ENCODE measurements at regions not wholly inside any gene's neighbourhood (a gene's known extent, or its start where the extent isn't known, plus 50 kb on each side); places are given as distances from the start of the nearest gene placed in this dataset.
"Not testable (repeated sequence)": the region's sequence is repeated elsewhere in the genome, so short reads cannot be mapped to it uniquely, and the experiment has no call there.

DNA sequence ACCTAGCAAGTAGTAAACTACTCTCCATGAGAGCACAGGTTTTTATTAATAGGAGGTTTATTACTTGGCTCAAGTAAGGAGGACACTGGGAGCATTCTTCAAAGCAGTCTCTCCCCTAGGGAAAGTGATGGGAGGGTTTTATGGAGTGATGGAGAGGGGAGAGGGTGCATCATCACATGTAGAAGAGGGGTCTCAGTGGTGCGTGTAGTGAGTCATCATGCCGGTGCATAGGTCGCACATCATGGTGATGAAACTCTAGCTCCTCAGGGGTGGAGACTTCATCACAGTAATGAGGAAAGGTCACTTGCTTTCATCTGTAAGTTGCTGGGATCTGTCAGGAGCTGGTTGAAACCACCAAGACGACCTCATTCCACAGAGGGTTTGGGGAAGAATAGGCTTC is 210.8 kb upstream of the UBL3 start:
- DNase-seq, result no peak

GRCh38 chr13:30058429-30058828 is 208.0 kb upstream of the UBL3 start:
- no peak for DNase-seq

GRCh38 chr13:30054546-30054945 is 204.1 kb upstream of the UBL3 start:
- not testable (repeated sequence) for DNase-seq

DNA sequence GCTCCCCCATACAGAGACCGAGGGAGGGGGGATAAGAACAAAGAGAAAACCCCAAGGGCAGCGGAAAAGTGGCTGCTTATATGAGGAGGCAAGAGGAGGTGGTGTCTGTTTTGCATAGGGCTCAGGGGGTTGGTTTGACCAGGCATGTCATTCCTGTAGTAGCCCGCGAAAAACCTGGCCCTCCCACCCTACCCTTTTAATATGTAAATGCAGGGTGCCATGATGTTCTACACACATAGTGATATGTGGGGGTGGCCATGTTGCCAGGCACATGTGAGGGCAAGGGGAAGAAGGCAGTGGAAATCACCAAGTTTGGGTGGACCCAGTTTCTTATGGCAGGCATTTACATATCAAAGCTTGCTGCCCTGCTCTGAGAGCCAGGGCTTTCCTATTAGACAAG is 203.5 kb upstream of the UBL3 start:
- DNase-seq, result no peak

DNA sequence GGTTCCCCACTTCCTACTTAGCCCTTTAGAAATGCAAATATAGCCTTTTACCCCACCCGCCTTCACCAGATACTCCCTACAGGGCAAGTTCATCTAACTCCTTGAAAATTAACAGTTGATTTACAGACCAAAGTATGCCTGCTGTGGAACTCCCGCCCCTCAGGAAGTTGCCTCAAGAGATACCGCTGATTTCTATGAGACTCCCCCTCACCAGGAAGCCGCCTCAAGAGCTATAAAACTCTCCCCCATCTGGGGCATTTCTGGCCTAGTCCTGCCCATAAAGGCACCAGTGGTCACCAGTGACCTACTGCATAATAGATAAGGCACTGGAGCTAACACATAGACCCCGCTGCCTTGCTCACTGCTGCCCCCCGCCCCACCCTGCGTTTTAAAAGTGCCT is 201.7 kb upstream of the UBL3 start:
- DNase-seq, result no peak

DNA sequence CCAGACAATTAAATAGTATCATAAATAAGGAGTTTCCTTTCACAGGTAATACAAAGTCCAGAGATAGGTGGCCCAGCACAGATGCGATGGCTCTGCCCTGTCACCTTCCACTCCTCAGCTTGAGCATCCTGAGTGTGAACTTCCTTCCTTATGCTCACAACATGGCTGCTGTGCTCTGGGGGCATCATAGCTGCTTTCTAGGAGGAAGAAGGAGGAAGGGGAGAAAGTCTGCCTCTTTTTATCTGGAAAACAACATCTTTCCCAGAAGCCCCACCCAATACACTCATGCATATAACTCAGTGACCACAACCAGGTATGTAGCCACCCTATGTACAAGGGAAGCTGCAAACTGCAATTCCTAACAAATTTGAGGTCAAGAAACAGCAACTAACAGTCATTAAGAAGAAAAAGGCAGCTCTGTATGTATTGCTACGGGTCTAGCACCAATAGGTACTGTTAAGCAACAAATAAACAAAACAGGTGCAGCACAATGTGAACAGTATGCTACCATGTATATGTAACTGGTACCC is 201.2 kb upstream of the UBL3 start:
- DNase-seq, result no peak

DNA sequence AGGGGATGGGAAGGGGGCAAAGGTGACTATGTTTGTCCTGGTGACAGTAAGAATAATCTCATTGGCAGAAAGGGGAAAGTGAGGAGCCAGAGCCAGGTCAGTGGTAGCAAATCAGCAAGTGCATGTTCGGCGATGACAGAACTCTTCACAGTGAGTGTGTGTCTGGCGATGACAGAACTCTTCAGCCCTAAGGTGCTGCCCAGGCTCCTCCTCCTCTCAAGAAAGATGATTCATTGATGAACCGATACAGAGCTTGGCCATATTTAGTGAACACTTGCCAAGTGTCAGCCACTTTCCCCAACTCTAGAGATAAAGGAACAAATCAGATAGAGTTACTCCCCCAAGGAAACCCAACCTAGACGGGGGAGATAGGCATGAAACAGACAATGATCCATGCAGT is 199.3 kb upstream of the UBL3 start:
- DNase-seq, result no peak

- no peak for DNase-seq
These were observed 196.9 kb upstream of the UBL3 start for GRCh38 chr13:30047154-30047874.

DNA sequence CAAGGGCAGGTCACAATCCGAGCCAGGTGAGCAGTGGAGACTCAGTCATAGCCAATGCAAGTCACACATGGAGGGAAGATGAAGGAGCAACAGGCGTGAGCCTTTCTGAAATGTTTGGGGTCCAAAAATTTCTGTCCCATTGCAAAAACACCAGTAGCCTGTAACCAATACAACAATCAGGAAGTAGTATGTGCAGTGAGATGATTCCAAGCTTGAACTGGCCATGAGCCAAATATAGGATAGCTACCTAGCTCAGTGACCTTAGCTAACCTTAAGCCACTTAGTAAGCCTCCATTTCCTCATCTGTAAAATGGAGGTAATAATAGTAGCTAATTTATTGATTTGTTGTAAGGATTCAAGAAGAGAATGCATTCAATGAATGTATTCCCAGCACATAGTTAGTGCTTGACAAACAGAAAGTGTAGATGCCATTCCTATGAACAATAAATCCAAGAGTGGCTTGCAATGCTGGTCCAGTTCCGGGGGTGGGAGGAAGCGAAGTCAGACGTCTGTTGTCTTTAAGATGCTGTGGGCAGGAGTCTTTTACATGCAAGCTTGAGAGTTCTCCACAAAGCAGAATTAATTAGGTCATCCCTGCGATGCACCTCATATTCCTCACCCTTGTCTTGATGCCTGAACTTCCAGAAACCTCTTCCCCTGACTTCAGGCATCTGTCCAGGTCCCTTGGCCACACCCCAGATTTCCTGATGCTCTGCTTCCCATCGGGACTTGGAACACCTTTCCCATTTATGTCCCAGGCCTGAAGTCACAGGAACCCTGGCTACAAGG is 195.7 kb upstream of the UBL3 start:
- no peak for DNase-seq

DNA sequence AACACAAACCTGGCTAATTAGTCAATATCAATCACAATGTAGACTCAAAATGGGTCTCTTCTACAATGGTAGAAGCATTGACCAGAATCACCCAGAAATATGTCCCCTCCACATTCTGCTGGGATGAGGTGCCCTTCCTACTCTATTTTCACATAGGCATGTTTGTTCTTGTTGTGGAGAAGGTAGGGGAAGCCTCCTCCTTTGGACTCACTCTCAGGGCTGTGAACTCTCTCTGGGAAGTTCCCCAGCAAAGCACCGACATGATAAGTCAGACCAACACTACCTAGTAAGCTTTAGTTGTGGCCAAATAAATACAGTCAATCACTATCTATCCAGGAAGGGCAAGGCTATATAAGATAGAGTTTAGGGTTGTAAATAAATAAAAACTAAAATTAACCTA is 194.5 kb upstream of the UBL3 start:
- DNase-seq, result no peak

- DNase-seq, result no peak
These were observed 193.2 kb upstream of the UBL3 start for GRCh38 chr13:30043631-30043925.

- DNase-seq, result no peak
These were observed 192.6 kb upstream of the UBL3 start for GRCh38 chr13:30042891-30043630.

DNA sequence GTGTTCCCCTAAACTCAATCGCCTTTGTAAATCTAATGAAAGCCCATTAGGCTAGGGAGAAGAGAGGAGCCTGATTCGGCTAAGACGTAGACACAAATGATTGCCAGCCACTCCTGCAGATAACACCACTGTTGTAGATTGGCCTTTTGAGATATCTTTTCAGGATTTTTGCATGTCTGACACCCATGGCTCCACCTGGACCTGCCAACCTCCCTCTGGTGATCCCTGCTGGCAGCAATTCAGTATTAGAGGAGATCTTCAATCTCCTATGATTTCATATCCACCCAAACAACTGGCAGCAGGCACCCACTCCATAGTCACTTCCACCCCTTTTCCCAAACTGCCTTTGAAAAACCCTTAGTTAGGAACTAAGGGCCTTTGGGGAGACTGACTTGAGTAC is 191.9 kb upstream of the UBL3 start:
- no peak for DNase-seq

GRCh38 chr13:30039511-30039911 is 189.1 kb upstream of the UBL3 start:
- no peak for DNase-seq

DNA sequence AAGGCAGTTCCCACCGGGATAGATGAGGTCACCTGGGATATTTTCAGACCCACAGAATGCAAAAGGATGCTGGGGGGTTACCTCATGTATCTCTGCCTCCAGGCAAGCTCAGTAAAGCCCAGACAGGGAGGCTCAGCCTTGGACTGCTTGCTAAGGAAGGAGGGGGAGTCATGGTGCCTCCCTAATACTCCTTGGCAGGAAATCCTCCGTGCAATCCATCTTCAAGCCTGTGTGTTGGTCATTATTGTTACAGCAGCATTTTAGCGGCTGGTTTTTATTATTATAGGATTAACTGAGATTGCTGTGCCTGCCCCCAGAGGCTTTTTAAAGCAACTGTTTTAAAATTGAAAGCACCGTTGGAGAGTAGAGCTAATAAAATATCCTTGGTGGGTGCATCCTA is 188.5 kb upstream of the UBL3 start:
- DNase-seq, result no peak

DNA sequence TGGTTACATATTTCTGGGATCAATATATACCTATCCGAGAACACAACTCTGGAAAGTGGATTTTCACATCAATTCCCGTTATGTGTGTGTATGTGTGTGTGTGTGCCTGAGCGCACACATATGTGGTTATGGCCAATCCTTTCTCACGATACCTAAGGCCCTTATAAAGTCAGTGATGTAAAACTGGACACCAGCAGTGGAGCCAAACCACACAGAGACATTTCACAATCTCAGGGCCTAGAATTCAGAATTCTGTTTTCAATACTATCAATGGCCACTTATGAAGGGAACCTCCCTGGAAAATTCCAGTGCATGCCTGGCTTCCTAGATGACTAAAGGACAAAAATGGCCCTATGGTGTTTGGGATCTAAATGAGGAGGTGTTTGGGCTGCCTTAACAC is 187.3 kb upstream of the UBL3 start:
- DNase-seq, result no peak

DNA sequence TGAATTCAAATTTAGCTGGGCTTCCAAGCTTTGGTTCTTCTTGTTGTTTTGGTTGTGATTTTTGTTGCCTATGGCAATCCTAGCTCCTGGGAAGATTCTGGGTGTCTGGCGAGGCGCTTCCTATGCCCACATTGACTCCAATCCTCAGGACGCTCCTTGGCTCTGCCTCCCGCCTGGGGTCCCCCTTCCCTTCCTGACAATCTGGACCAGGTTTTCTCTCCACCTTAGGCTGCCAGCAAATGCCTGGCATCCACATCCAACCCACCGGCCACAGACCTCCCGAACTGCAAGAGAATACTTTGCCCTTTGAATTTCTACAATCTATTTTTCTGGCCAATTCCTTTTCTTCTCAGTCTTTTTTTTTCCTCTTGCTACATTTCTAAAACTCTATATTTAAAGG is 186.9 kb upstream of the UBL3 start:
- no peak for DNase-seq

DNA sequence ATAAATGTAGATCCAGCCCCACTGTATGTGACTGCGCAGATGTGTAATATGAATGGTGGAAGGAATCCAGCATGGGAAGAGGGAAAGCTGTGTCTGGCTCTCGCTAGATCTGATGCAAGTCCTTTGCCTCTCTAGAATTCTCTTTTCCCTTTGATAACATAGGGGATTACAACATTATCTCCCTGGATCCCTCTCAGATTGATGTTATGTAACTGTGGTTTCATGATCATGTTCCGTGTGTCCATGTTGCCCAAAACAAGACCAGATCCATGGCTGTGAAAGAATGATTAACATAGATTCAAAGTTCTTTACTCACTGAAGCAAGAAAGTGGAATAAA is 184.0 kb upstream of the UBL3 start:
- DNase-seq, result no peak

- DNase-seq, result no peak
These were observed 183.5 kb upstream of the UBL3 start for GRCh38 chr13:30033681-30034457.

GRCh38 chr13:30032263-30032662 is 181.8 kb upstream of the UBL3 start:
- DNase-seq, result no peak

- no peak for DNase-seq
These were observed 181.1 kb upstream of the UBL3 start for GRCh38 chr13:30031488-30031887.

- DNase-seq, result no peak
These were observed 179.8 kb upstream of the UBL3 start for GRCh38 chr13:30030141-30030750.

Measured in activated naive CD4-positive, alpha-beta T cell treated with Interleukin-2 at 50 U/mL for 16 hours (primary cell).